H1 (cell line): ENCODE measurements at regions not wholly inside any gene's neighbourhood (a gene's known extent, or its start where the extent isn't known, plus 50 kb on each side); places are given as distances from the start of the nearest gene placed in this dataset.

Experiments
- NRF1 ChIP-seq: IDR thresholded peaks from 2 replicates; pipeline ENCODE4 v1.6.1; 2011; ENCODE audit warnings: mild to moderate bottlenecking, low read depth, low read length, improper control_type of control experiment
- POU5F1 ChIP-seq: IDR thresholded peaks from 2 replicates; pipeline ENCODE4 v1.6.1; 2011; ENCODE audit warnings: low read depth, mild to moderate bottlenecking, low read length, moderate library complexity
- RAD21 ChIP-seq, 2 experiments: IDR thresholded peaks in 1 of 2; conservative IDR thresholded peaks in 1 of 2; 2 replicates each; pipeline ENCODE4 v1.6.1; 2011; ENCODE audit warnings: low read depth in 2 of 2, low read length in 2 of 2, improper control_type of control experiment in 1 of 2, inconsistent platforms in 1 of 2, mild to moderate bottlenecking in 1 of 2, moderate library complexity in 1 of 2
- SIRT6 ChIP-seq: IDR thresholded peaks from one replicate; pipeline ENCODE4 v1.7.1; 2012; ENCODE audit warnings: low read length, inconsistent platforms

- TF ChIP-seq RAD21 (IDR thresholded peaks at IDR 0.05 in 1 of 2, conservative IDR thresholded peaks at IDR 0.05 in 1 of 2; ENCODE audit: low read depth in 2 of 2, low read length in 2 of 2) (no peak), SIRT6 (no peak), POU5F1 (no peak), NRF1 (no peak)
These were observed 723.7 kb upstream of the ARRDC3 start (continued) for GRCh38 chr5:92106808-92107207.
